Stimulated activated CD8-positive, alpha-beta memory T cell treated with anti-CD3 and anti-CD28 coated beads, Interleukin-2, amount 100 ng/mL, for 1 hour (primary cell): ENCODE measurements at regions not wholly inside any gene's neighbourhood (a gene's known extent, or its start where the extent isn't known, plus 50 kb on each side); places are given as distances from the start of the nearest gene placed in this dataset.
"Not testable (repeated sequence)": the region's sequence is repeated elsewhere in the genome, so short reads cannot be mapped to it uniquely, and the experiment has no call there.

Source experiments
- DNase-seq, 2 donors: peaks; one replicate each; pipeline ENCODE4 v3.0.0-alpha.2; 2020; ENCODE audit warnings: low read depth in 2 of 2

DNA sequence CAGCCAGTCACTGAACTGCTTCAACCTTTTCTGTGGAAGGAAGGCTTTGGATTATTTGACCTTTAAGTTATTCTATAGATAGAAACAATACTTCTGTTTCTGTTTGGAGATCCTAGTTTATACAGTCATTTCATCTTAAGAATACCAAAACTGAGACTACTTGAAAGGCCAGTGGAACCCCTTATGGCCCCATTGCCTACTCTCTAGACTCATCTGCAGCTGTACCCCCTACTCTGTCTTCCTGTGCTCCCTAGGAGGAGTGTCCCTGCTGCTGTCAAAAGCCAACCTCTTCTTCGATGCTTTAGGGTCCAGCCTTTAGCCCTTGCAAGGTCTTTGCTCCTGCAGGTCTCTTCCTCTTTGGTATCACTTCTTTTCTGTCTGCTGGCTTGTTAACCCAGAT, 169.6 kb downstream of the EDEM1 start:
- DNase-seq = no peak

DNA sequence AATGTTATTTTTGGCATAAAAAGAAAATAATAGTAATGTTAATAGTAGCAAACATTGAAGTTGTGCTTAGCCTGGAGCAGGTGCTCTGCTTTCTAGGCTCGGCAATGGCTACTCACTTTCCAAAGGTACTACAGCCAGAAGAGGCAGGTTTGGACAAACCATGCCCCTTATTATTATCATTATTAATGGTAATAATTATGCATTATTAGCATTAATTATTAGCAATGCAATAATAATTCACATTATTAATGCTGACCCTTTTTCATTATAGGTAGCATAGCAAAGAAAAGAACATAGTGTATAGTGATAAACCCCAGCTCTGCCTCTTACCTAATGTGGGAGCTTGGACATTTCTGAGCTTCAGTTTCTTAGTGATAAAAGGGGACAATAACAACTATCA, 171.4 kb downstream of the EDEM1 start:
- no peak for DNase-seq

DNA sequence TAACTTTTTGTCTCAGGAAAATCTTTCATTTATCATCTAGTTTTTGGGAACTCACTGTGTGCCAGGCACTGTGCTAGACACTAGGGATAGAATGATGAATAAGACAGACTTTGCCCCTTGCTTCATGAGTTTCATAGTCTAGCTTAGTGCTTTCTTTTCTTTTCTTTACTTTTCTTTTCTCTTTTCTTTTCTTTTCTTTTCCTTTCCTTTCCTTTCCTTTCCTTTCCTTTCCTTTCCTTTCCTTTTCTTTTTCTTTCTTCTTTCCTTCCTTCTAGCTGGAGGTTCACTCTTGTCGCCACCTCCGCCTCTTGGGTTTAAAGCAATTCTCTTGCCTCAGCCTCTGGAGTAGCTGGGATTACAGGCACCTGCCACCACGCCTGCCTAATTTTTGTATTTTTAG, 172.9 kb downstream of the EDEM1 start:
- no peak for DNase-seq

DNA sequence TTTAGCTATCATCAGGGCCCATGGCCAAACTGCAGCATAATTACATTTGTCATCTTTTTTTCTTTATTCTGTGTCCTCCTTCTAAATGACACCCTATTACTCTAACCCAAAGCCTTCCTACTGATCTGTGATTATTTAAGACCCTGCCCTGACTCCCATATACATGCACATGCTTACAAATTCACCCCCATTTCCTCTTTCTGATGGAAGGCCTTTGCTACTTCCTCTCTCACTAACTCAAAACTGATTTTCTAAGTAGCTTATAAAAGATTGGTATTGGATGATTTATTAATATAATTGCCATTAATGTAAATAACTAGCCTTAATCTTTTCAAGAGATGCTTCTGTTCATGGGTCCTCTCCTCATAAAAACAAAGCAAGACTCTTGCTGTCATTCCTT, 179.2 kb downstream of the EDEM1 start:
- no peak for DNase-seq

DNA sequence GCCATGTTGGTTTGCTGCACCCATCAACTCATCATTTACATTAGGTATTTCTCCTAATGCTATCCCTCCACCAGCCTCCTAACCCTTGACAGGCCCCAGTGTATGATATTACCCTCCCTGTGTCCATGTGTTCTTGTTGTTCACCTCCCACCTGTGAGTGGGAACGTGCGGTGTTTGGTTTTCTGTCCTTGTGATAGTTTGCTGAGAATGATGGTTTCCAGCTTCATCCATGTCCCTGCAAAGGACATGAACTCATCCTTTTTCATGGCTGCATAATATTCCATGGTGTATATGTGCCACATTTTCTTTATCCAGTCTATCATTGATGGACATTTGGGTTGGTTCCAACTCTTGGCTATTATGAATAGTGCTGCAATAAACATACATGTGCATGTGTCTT, 184.0 kb downstream of the EDEM1 start:
- DNase-seq = not testable (repeated sequence)

DNA sequence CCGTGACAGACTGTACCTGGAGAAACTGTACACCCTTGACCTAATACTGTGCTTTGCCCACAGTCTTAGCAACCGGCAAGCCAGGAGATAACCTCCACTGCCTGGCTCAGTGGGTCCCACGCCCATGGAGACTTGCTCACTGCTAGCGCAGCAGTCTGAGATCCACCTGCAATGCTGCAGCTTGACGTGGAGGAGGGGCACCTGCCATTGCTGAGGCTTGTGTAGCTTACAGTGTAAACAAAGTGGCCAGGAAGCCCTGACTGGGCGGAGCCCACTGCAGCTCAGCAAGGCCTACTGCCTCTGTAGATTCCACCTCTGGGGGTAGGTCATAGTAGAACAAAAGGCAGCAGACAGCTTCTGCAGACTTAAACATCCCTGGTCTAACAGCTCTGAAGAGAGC, 189.3 kb downstream of the EDEM1 start:
- no peak for DNase-seq

DNA sequence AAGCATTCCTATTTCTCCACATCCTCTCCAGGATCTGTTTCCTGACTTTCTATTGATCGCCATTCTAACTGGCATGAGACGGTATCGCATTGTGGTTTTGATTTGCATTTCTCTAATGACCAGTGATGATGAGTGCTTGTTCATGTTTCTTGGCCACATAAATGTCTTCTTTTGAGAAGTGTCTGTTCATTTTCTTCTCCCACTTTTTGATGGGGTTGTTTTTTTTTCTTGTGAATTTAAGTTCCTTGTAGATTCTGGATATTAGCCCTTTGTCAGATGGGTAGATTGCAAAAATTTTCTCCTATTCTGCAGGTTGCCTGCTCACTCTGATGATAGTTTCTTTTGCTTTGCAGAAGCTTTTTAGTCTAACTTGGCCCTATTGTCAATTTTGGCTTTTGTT, 191.8 kb downstream of the EDEM1 start:
- not testable (repeated sequence) for DNase-seq

DNA sequence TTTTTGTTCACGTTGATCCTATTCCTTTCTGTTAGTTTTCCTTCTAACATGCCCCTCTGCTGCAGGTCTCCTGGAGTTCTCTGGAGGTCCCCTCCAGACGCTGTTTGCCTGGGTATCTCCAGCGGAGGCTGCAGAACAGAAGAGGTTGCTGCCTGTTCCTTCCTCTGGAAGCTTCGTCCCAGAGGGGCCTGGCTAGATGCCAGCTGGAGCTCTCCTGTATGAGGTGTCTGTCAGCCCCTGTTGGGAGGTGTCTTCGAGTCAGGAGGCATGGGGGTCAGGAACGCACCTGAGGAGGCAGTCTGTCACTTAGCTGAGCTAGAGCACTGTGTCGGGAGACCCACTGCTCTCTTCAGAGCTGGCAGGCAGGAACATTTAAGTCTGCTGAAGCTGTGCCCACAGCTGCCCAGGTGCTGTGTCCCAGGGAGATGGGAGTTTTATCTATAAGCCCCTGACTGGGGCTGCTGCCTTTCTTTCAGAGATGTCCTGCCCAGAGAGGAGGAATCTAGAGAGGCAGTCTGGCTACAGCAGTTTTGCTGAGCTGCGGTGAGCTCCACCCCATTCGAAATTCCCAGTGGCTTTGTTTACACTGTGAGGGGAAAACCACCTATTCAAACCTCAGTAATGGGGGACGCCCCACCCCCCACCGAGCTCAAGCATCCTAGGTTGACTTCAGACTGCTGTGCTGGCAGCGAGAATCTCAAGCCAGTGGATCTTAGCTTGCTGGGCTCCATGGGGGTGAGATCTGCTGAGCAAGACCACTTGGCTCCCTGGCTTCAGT, 196.2 kb downstream of the EDEM1 start:
- DNase-seq = not testable (repeated sequence)

DNA sequence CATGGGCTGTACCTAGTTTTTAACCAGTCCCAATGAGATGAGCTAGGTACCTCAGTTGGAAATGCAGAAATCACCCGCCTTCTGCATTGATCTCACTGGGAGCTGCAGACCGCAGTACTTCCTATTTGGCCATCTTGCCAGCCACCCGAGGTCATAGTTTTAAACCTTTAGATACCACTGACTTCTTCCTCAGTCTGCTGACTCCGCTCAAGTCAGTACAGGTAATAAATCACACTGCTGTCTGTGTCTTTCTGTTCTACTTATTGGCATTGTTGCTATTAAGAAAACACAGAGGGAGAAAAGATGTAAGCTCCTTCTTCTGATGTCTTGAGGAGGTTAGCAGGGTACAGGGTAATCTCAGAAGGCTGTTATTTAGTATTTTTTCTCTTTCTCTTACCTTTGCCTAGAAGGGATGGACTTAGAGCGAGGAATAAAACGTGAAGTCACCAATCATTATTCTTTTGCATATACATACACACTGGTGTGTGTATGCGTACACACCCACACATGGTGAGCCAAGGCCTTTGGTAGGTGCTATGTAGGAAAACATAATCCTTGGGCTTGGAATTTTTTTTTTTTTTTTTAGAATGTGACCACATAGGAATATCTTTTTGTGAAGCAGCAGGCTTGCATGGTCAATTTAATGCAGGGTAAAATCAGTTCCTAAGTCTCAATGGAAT, 197.2 kb downstream of the EDEM1 start:
- DNase-seq = no peak

DNA sequence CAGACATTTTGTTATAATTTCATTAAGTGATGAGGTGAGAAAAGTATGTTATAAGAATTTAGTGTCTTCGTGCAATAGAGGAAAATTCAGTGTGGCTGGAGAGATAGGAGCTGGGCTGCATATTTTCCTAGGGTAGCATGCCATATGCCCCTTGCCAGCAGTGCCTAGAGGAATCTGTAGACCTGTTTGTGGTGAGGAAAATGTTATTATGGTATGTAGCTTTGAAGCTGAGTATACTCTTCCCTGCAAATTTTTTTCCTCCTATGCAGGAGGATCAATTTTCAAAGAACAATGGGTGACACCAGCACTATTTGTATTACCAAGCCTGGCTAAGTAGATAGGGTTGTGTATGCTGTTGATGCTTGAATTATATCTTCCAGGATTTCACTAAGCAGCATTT, 200.6 kb downstream of the EDEM1 start:
- DNase-seq = no peak

DNA sequence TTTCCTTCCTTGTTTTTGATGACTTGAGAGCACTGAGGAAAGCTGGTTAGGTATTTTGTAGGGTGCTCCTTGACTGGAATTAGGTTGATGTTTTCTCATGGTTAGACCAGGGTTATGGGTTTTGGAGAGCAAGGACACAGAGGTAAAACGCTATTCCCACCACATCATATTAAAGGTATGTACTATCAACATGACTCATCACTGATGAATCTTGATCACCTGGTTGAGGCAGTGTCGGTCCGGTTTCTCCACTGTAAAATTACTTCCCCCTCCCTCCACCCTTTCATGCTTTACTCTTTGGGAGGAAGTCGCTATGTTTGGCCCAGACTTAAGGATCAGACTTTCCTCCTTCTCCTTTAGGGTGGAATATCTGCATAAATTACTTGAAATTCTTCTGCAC, 201.6 kb downstream of the EDEM1 start:
- DNase-seq = no peak

DNA sequence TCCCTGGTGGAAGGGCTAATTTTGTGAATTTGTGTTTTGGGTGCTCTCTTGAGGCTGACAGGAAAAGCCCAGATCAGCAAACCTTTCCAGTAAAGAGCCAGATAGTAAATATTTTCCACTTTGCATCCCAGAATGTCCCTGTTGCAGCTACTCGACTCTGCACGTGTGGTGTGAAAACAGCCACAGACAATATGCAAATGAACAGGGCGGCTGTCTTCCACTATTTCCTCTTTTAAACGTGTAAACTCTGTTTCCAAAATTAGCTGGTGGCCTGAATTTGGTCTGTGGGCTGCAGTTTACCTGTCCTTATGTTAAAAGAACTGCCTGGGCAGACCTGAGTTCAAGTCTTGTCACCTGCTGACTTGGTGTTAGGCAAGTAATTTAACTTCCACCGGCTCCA, 202.7 kb downstream of the EDEM1 start:
- DNase-seq = no peak

DNA sequence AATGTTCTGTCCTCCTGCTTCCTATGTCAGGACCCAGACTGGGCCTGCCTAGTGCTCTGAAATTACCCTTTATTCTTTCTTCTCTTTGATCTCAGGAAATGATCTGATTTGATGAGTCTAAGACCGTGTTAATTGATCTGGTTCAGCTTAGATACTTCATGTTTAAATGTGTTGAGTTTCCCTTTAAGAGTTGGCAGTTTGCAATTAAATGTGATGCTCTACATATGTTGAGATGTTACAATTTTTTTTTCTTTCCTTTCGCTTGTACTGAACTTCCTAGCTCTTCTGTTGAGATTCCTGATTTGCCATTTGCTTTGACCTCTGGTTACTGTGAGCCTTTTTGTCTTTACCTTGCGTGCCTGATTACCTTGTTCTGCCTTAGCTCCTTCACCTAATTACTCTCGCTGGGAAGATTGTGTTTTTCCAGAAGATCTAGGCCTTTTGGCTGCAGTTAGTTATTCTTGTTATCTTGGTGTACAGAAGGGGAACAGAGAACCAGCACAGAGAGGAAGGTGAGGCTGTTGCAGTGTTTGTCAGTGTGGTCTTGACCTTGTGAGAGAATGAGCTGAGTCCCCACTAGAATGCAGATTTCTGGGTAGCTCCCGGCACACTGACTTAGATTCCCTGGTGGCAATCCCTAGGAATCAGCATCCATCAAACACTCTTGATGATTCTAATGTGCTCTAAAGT, 203.6 kb downstream of the EDEM1 start:
- no peak for DNase-seq

DNA sequence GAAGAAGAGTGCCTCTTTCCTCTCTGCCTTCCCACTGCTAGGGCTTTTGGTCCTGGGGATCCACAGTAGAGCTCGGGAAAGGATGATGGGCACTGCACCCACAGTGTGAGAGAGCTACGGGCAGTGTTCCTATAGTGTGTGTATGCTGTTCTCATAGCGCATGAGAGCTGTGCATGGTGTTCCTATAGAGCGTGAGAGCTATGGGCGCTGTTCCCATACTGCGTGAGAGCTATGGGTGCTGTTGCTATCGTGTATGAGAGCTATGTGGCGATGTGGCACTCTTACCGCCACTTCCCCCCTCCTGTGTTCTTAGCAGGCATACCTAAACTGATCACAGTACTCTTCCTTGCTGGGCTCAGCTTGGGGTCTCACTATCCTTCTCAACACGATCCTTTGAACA, 213.5 kb downstream of the EDEM1 start:
- no peak for DNase-seq

DNA sequence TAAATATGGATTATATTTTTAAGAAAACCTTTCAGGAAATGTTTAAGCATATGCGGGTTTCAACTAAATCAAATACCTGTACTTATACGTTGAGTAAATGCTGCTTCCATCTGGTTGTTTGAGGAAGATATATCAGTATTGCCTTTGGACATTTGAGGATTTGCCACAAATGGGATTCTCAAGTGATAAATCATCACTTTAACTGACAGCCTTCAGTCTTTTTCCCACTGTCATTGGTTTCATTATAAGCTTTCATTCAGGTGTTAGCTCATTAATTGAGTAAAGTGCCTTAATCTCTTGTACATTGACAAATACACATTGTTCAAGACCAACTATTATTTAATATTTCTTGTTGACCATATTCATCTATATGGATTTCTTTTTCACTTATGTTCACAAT, 217.2 kb downstream of the EDEM1 start:
- no peak for DNase-seq

DNA sequence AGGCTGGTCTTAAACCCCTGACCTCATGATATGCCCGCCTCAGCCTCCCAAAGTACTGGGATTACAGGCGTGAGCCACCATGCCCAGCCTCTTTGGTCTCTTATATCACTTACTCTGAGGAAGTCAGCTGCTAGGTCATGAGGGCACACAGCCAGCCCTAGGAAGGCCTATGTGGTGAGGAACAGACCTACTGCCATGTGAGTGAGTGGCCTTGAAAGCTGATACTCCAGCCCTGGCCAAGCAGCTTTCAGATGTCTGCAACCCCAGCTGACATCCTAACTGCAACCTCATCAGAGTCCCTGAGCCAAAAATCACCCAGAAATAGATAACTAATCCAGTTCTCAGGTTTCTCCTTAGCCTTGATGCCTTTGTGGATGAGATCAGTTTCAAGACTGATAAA, 224.3 kb downstream of the EDEM1 start:
- DNase-seq = no peak

DNA sequence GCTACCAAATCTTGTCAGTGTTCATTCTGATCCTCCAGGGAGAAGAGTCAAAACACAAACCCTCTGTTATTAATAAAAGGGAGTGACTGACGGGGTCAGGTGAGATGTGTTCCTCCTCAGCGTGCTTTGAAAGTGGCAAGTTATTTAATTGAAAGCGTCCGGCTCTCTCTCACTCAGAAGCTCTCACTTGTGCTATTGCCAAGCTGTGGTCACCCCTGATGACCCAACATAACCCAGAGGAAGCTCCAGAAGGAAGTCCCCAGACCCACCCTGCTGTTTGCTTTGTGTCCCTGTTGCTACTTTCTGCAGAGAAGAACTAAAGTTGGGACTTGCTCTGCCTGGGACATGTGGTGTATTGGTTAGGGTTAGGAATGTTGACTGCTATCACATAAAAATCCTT, 235.6 kb downstream of the EDEM1 start:
- no peak for DNase-seq

DNA sequence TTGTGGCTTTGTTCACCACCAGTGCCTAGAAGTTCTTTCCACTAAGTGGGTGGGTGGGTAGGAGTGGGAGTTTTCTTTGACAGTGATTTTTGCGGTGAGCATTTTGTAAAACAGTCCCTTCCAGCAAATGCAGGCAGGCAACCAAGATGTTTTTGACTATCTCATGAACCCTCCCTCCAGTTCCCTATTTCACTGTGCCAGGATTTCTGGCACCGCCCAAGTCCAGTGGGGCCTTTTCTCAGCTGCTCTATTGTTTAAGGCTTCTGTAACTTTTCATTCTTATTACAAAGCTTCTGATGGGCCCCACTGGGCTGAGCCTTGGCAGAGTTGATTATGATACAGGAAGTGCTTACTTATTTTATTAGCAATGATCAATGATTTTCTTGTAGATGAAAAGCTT, 236.0 kb downstream of the EDEM1 start:
- no peak for DNase-seq

DNA sequence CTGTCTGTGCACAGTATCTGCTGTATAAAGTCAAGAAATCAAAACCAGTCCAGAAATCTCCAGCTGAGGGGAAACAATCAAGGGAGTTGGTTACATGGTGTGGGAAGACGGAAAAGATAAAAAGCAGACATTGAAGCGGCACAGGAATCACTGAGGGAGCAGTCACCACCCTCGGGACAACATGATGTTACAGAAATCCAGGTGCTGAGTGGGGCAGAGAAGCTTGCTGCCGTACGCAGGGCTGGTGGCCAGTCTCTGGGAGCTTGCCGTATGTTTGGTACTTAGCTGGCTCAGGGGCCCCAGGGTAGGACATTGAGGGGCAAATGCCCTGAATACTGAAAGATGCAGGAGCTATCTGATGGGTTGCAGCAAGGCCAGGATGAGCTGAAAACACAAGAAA, 237.9 kb downstream of the EDEM1 start:
- no peak for DNase-seq

DNA sequence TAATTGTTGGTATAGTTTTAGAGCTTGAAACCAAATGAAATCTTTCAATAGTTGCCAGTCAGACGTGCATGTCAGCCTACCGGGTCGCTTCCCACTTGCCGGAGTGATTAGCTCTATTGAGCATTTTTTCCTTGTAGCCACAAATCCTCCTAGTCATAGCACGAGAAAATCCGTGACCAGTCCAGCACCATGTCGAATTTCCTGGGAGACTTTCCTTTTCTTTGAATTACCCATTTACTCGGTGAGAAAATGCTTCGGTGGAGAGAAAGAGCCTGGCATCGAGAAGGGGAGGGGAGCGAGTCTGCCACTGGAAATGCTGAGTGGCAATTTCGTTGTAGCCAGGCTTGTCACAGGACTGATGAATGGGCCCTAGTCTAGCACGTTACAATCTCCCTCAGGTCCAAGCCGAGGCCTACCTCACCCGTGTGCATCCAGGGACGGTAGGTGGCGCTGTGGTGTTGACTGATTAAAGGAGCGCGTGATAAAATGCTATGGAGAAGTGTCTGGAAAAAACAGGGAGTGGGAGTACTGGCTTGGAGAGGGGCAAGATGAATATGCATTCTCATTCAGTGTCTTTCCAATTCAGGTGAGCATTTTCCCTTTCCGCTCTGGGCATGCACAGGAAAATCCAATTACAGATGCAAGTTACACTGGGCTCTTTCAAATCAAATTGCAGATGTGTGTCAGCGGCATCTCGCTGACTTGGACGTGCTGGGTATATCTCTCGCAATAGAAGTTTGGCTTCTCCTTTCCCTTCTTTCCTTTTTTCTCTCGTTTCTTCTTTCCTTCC, 238.8 kb downstream of the EDEM1 start:
- DNase-seq = peak; percentile 5 to 41

DNA sequence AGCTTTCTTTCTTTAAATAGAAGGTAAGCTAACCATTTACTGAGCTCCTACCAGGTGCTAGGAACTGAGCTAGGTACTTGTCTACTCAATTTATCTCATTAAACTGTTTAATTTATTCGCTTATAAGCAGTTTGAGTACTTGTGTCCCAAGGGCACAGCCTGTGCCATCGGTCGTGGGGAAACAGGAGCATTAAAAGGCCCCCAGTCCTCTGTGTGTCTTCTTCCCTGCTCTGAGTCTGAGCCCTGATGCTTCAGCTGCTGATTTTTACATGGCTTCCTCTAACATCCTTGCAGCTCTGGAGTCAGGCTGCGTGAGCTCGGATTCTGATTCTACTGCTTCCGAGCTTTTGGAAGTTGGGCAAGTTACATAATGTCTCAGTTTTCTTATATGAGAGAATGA, 239.5 kb downstream of the EDEM1 start:
- no peak for DNase-seq

DNA sequence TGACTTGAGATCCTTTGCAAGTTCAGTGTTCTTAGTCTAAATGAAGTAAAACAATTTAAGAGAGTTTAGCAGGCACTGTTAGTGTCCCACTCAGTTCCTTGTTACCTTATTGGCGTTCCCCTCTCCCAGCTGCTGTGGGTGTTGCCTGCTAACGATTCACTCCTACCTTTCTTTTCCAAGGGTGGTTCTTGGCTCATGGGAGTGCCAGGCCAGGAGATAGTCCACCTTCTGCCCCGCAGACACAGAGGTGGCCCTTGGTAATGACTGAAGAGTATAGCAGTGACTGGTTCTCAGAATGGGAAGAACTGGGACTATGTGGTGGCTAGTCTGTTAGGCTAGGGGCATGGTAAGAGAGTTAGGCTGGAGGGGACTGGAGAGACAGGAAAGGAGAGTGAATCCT, 240.4 kb downstream of the EDEM1 start:
- DNase-seq = no peak
